ENCODE measurements at regions not wholly inside any gene's neighbourhood (a gene's known extent, or its start where the extent isn't known, plus 50 kb on each side); places are given as distances from the start of the nearest gene placed in this dataset.

GRCh38 chr18:27750014-27750413 is 426.9 kb downstream of the CDH2 start:
- Histone ChIP-seq H3K4me3 (replicated peaks; ENCODE audit: insufficient read depth, low read length) (no peak overlapping the region), H3K27ac (replicated peaks) (no peak overlapping the region), H3K27me3 (ENCODE audit: insufficient read depth, poor library complexity, severe bottlenecking) (no peaks in the 10 kb centered on the region)
- DNase-seq (ENCODE audit: low read depth in 1 of 2, low spot score in 1 of 2), result peak in 1 of 2 experiments; percentile 35
- TF ChIP-seq CTCF (IDR thresholded peaks at IDR 0.05; ENCODE audit: insufficient read depth, low read length) (peak; percentile 67), SPI1 (IDR thresholded peaks at IDR 0.05; ENCODE audit: borderline replicate concordance, low read depth) (no peak), GABPA (IDR thresholded peaks at IDR 0.05; ENCODE audit: low read depth) (no peak)

- Histone ChIP-seq H3K27ac (replicated peaks) (no peak overlapping the region), H3K4me3 (replicated peaks; ENCODE audit: insufficient read depth, low read length) (no peak overlapping the region), H3K27me3 (ENCODE audit: insufficient read depth, poor library complexity, severe bottlenecking) (no peaks in the 10 kb centered on the region)
- TF ChIP-seq GABPA (IDR thresholded peaks at IDR 0.05; ENCODE audit: low read depth), result no peak
- no peak for DNase-seq (ENCODE audit: low read depth in 1 of 2, low spot score in 1 of 2)
Observed at GRCh38 chr18:27749194-27749593, 427.7 kb downstream of the CDH2 start.

- no peak for TF ChIP-seq CTCF (IDR thresholded peaks at IDR 0.05; ENCODE audit: insufficient read depth, low read length)
- TF ChIP-seq REST (IDR thresholded peaks at IDR 0.05; ENCODE audit: insufficient replicate concordance, low read depth), result no peak
- no peak for TF ChIP-seq SPI1 (IDR thresholded peaks at IDR 0.05; ENCODE audit: borderline replicate concordance, low read depth)
- TF ChIP-seq GABPA (IDR thresholded peaks at IDR 0.05; ENCODE audit: low read depth), result no peak
- TF ChIP-seq POLR2AphosphoS5 (IDR thresholded peaks at IDR 0.05; ENCODE audit: low read depth), result no peak
- no peaks in the 10 kb centered on the region for H3K27me3 ChIP-seq (ENCODE audit: insufficient read depth, poor library complexity, severe bottlenecking)
- DNase-seq (ENCODE audit: low read depth in 1 of 2, low spot score in 1 of 2), result no peak
- no peak overlapping the region for H3K27ac ChIP-seq (replicated peaks)
- H3K4me3 ChIP-seq (replicated peaks; ENCODE audit: insufficient read depth, low read length), result no peak overlapping the region
Observed at GRCh38 chr18:27746241-27746640, 430.7 kb downstream of the CDH2 start.

- TF ChIP-seq GABPA (IDR thresholded peaks at IDR 0.05; ENCODE audit: low read depth) (no peak), POLR2AphosphoS5 (IDR thresholded peaks at IDR 0.05; ENCODE audit: low read depth) (no peak), SPI1 (IDR thresholded peaks at IDR 0.05; ENCODE audit: borderline replicate concordance, low read depth) (no peak)
- H3K4me3 ChIP-seq (replicated peaks; ENCODE audit: insufficient read depth, low read length), result no peak overlapping the region
- no peak for DNase-seq (ENCODE audit: low read depth in 1 of 2, low spot score in 1 of 2)
- no peaks in the 10 kb centered on the region for H3K27me3 ChIP-seq (ENCODE audit: insufficient read depth, poor library complexity, severe bottlenecking)
- no peak overlapping the region for H3K27ac ChIP-seq (replicated peaks)
Observed at GRCh38 chr18:27735117-27735516, 441.8 kb downstream of the CDH2 start.

- H3K27ac ChIP-seq (replicated peaks), result no peak overlapping the region
- no peak overlapping the region for H3K4me3 ChIP-seq (replicated peaks; ENCODE audit: insufficient read depth, low read length)
- DNase-seq (ENCODE audit: low read depth in 1 of 2, low spot score in 1 of 2), result no peak
- H3K27me3 ChIP-seq (ENCODE audit: insufficient read depth, poor library complexity, severe bottlenecking), result no peaks in the 10 kb centered on the region
- TF ChIP-seq GABPA (IDR thresholded peaks at IDR 0.05; ENCODE audit: low read depth) (no peak), CTCF (IDR thresholded peaks at IDR 0.05; ENCODE audit: insufficient read depth, low read length) (no peak), SPI1 (IDR thresholded peaks at IDR 0.05; ENCODE audit: borderline replicate concordance, low read depth) (no peak), POLR2AphosphoS5 (IDR thresholded peaks at IDR 0.05; ENCODE audit: low read depth) (no peak), REST (IDR thresholded peaks at IDR 0.05; ENCODE audit: insufficient replicate concordance, low read depth) (no peak)
Observed at GRCh38 chr18:27731211-27731610, 445.7 kb downstream of the CDH2 start.

All from HL-60 (cell line).